ENCODE measurements at regions not wholly inside any gene's neighbourhood (a gene's known extent, or its start where the extent isn't known, plus 50 kb on each side); places are given as distances from the start of the nearest gene placed in this dataset.

- TF ChIP-seq GPBP1L1 (CRISPR knock-in tag; IDR thresholded peaks at IDR 0.05) (no peak), ZFP90 (CRISPR knock-in tag; IDR thresholded peaks at IDR 0.05; ENCODE audit: borderline replicate concordance) (no peak), ZNF513 (CRISPR knock-in tag; conservative IDR thresholded peaks at IDR 0.05) (no peak), ZNF512 (CRISPR knock-in tag; IDR thresholded peaks at IDR 0.05) (no peak)
Measured at GRCh38 chr3:178073366-178073765, 462.9 kb upstream of the KCNMB2 start (continued).

GRCh38 chr3:178075344-178075743 lies 460.9 kb upstream of the KCNMB2 start:
- H3K27me3 ChIP-seq (ENCODE audit: control insufficient read depth in 1 of 2, insufficient read depth in 2 of 2, low read length in 2 of 2), result no peaks in the 10 kb centered on the region

More at GRCh38 chr3:178075344-178075743, 460.9 kb upstream of the KCNMB2 start:
- Histone ChIP-seq H3K9ac (ENCODE audit: insufficient read depth, low read depth, low read length) (no peak overlapping the region), H3K4me3 (replicated peaks in 1 of 3; ENCODE audit: insufficient read depth in 1 of 3, low read depth in 2 of 3, low read length in 3 of 3) (no peak overlapping the region), H3K9me3 (ENCODE audit: low read length) (no peaks in the 10 kb centered on the region), H3K4me2 (ENCODE audit: low read depth, low read length) (no peak overlapping the region), H2AFZ (ENCODE audit: low read length) (no peak overlapping the region), H3K36me3 (replicated peaks in 1 of 2; ENCODE audit: control insufficient read depth in 1 of 2, insufficient read depth in 2 of 2, low read length in 2 of 2) (no peaks in the 10 kb centered on the region), H3K79me2 (ENCODE audit: insufficient read depth, low read length) (no peaks in the 10 kb centered on the region), H3K27ac (ENCODE audit: extremely low read length, insufficient read depth, low read length) (no peak overlapping the region), H4K20me1 (ENCODE audit: insufficient read depth, low read length) (no peaks in the 10 kb centered on the region), H3K4me1 (ENCODE audit: insufficient read depth, low read length) (no peaks in the 10 kb centered on the region)
- DNase-seq (ENCODE audit: low spot score), result no peak
- ChIA-PET CTCF (ENCODE audit: low intra/inter-chr PET ratio, low total read pairs) (no interaction called here), POLR2A (no interaction called here)
- FAIRE-seq, result no peak
- BruUV-seq (replicated peaks), result no TSS peak
- intact Hi-C loops (cut with micrococcal nuclease; ENCODE audit: unreplicated experiment), result no loop called here
- ATAC-seq, result no peak
- WGBS (ENCODE audit: low lambda C conversion rate), result 34% methylated on average over 5 of the region's 5 CpGs
- in situ Hi-C loops (cut with HindIII; ENCODE audit: extremely low pct_ligation_motif_present, low pct_unique_long_range_greater_than_20kb), result no loop called here
- no peak for TF ChIP-seq CCDC6 (CRISPR knock-in tag; IDR thresholded peaks at IDR 0.05)
- no peak for TF ChIP-seq NFRKB (IDR thresholded peaks at IDR 0.05)
- no peak for TF ChIP-seq ZNF776 (CRISPR knock-in tag; IDR thresholded peaks at IDR 0.05)
- TF ChIP-seq AHR (CRISPR knock-in tag; IDR thresholded peaks at IDR 0.05), result no peak
- no peak for TF ChIP-seq U2AF1 (optimal IDR thresholded peaks at IDR 0.05; ENCODE audit: low read depth, low read length)
- TF ChIP-seq JARID2 (CRISPR knock-in tag; IDR thresholded peaks at IDR 0.05; ENCODE audit: insufficient replicate concordance), result no peak
- TF ChIP-seq MAFG (CRISPR knock-in tag; IDR thresholded peaks at IDR 0.05), result no peak
- no peak for TF ChIP-seq ZNF280B (CRISPR knock-in tag; IDR thresholded peaks at IDR 0.05; ENCODE audit: borderline replicate concordance)
- TF ChIP-seq SP2 (CRISPR knock-in tag; IDR thresholded peaks at IDR 0.05), result no peak
- TF ChIP-seq GATAD1 (CRISPR knock-in tag; IDR thresholded peaks at IDR 0.05), result no peak
